RCC 7860 (cell line): ENCODE measurements at regions not wholly inside any gene's neighbourhood (a gene's known extent, or its start where the extent isn't known, plus 50 kb on each side); places are given as distances from the start of the nearest gene placed in this dataset.
"Not testable (repeated sequence)": the region's sequence is repeated elsewhere in the genome, so short reads cannot be mapped to it uniquely, and the experiment has no call there.

ENCODE experiments used
- DNase-seq: peaks from one replicate; pipeline ENCODE4 v3.0.0-alpha.2; 2015; ENCODE audit warnings: low spot score
- FAIRE-seq: peaks from 2 replicates; lab custom pipeline; 2012; peaks lifted over from hg19 to GRCh38; lab: Jason Lieb, UNC

DNA sequence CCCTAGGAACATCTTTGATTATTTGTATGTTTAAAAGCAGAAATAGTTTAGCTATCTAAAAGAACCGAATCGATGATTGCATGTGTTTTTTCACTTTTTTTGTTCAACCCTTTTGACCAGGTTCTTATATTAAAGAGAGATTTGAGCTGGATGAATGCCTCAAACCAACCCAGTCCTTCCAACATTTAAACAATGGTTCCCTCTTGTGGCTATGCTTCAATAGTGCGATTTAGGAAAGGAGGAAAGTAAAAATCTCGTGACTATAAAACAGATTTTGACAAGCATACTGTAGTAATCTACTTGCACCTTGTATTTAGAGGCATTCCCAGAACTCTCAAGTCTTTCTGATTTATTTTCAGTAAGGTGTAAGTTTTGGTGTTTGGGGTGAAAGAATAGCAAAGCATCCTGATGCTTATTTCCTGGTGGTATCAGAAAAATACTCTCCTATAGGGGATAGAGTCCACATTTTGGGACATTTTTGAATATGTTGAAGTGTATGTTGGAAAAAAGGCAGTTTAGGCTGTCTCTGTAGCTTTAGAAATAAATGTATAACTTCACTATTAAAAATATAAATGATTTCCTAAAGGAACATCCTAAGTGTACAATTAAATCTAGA, 159.6 kb upstream of the KCNH8 start:
- no peak for DNase-seq
- FAIRE-seq, result no peak

DNA sequence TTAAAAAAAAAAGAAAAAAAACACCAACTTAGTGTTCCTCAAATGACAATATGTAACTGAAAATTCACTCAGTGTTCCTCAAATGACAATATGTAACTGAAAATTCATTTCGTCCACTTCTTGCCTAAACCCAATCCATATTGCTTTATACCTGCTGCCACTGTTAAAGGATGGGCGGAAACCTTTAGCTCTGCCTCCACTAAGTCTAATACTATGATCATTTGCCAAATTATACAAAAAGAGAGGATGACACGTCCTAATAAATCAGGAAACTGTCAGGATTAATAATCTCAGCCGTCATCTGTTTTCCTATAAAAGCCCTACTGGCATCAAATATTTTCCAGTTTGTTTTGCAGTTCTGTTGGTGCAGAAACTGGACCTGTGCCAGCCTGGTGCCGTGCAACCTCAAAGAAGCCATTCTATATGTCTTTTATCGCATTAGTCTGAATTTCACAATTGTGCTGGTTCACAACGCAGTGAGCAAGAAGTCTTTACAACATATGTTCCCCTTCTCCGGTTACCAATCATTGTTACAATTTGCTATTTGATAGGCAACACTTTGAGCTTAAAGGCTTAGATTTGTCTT, 160.4 kb upstream of the KCNH8 start:
- no peak for FAIRE-seq
- no peak for DNase-seq

DNA sequence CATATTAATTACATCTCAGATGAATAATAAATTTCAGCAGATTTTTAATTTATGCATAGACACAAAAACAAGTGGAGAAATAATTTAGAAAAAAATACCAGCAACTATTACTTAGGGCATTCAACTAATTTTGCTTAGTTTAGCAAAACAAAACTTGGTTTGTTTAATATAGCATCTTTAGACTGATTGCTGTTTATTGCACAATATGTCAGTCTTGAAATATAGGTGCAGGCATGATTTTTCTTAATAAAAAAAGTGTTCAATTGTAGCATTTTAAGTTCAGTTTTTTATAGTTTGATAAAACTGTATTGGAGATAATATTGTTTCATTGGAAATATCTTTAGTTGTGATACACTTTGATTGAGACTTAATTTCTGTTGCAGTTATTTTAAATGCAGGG, 161.2 kb upstream of the KCNH8 start:
- FAIRE-seq, result no peak
- no peak for DNase-seq

DNA sequence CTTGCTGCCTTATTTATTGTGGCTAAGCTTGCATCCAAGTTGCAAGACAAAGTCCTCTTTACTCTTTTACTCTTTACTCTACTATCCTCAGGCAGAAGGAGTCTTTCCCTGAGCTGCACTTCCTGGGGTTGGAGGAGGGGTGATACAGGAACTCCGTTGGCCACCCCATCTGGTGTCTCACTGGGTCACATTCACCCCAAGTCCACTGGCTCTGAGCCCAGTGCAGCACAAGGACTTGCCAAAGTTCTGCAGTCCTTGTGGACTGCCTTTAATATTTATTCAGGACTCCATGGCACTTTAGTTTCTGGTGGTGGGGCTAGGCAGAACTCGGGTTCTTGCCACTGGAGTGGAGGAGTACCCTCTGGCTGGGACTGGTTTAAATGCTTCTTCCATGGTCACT, 165.4 kb upstream of the KCNH8 start:
- DNase-seq (no peak), FAIRE-seq (no peak)

DNA sequence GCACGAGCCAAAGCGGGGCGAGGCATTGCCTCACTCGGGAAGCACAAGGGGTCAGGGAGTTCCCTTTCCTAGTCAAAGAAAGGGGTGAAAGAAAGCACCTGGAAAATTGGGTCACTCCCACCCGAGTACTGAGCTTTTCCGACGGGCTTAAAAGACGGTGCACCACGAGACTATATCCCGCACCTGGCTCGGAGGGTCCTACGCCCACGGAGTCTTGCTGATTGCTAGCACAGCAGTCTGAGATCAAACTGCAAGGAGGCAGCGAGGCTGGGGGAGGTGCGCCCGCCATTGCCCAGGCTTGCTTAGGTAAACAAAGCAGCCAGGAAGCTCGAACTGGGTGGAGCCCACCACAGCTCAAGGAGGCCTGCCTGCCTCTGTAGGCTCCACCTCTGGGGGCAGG, 172.2 kb upstream of the KCNH8 start:
- not testable (repeated sequence) for DNase-seq, FAIRE-seq

DNA sequence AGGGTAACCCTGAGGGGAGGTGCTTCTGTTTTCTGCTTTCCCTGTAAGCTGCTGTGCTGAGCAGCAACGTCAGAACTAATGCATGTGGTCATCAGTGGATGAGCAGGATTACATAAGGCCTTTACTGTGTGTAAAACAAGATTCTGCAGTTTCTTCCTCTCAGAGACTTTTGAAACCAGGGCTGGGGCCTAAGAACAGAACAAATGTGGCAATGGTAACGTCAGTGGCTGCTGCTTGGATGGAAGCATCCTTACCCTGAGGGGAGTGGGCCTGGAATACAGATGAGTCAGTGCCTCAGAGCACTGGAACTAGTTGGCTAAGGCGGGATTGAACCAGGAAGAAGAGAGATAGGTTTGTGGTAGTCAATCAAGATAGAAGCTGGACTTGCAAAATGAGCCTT, 180.2 kb upstream of the KCNH8 start:
- FAIRE-seq (no peak), DNase-seq (no peak)

DNA sequence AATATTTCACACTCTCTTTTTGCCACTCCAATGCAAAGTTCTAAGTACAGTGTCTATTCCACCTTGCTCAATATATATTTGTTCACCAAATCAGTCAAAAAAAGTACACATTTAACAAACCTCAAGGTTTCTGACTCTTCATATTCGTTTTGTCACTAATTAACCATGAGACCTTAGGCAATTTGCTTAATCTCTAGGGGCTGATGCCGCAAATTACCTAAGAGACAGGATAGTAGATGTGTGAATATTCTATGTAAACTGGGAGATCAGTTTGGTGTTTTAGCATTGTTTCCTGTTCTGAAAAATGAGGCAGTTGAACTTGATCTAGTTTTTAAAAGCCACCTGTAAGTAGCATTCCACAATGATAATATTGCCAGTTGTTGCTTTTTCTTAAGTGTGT, 182.5 kb upstream of the KCNH8 start:
- DNase-seq, result no peak
- FAIRE-seq, result no peak

DNA sequence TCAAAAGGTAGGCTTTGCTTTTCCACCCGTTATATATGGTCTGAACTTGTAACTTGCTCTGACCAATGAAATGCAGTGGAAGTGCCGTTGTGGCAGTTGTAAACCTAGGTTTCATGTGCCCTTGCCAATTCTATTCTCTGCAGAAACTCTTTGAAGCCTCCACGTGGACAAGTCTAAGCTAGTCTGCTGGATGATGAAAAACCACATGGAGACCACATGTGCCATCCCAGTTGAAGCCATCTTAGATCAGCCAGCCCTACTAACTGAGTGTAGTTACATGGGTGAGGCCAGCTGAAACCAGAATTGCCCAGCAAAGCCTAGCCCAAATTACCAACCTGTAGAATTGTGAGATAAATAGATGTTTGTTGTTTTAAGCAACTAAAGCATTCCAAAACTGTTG, 183.7 kb upstream of the KCNH8 start:
- FAIRE-seq, result no peak
- DNase-seq, result no peak

DNA sequence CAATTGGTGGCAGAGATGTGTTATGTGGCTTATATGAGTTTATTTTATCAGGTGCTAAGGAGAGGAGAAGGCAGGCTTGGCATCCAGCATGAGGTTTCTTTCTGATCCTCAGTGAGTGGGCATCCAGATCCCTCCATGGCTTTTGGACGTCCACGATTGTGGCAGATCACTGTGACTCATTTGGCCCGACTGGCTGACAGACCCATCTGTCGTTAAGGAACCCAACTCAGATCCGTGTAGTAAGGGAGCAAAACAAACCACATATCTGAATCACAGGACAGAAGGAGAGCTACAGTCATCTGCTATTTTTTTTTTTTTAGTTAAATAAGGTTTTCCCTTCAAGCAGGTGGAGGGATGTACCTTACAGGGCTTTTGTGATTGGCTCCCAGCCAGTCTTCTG, 197.0 kb upstream of the KCNH8 start:
- no peak for FAIRE-seq
- no peak for DNase-seq

DNA sequence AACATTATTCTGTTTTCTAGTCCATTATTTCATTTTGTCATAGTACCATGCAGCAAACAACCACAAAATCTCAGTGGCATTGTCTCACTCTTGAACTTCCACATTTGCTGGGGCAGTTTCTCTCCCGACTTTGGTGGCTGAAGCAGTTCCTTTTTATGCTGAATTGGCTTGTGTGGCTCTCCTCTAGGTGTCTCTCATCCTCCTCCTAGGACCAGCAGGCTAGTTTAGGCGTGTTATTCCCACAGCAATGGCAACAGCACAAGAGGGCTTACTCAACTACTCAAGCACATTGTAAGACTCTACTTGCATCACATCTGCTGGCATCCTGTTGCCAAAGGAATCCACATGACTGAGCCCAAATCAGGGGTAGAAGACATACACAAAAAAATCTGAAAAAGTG, 201.8 kb upstream of the KCNH8 start:
- FAIRE-seq (no peak), DNase-seq (no peak)

DNA sequence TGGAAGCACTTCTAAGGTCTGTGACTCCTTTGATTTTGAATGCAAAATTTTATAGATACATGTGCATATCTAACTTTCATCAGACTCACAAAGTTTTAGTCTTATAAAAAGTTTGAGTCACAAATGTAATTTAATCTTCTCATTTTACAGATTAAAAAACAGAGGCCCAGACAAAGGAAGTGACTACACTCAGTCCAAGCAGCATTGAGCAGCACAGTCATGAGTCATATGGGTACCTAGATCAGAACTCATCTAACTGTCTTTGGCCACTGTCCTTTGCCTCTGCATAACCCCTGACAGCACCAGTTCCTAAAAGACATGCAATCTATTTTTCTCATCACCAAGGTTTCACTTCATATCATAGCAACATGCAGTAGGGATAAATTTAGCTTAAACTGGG, 210.7 kb upstream of the KCNH8 start:
- DNase-seq, result no peak

DNA sequence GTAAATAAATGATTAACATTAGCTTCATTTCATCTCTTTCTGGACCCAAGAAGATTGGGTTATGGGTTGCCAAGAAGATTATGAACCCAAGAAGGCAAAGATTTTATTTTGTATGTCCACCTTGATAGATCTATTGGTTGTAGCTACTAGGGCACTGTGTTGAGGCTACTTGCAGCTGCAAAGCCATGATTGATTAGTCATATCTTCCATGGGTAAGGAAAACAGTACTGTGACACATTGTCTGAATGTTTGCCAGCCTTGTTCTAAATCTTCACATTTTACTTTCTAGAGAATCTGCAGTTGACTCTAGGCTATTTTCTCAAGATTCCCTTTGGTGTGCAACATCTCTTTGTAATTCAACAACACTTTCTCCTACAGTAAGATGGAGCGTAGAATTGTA, 229.2 kb upstream of the KCNH8 start:
- DNase-seq (no peak), FAIRE-seq (no peak)

More for the DNA sequence above, 210.7 kb upstream of the KCNH8 start:
- FAIRE-seq, result no peak

DNA sequence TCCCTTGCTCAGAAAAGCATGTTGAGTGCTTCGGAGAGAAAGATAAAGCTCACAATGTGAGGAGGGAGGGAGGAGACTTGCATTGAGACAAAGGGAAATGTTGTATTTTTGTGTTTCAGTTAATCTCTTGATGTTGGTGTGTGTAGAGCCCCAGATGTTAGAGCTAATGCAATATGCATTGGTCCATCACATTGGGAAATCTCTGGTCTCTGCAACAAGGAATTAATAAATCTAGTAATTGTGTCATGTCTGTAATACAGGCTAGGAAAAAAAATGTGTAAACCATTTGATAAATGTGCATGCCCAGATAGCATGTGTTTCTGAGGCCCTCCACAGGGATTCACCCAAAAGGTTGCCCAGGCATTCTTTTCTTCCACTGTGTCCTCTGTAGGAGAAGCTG, 230.4 kb upstream of the KCNH8 start:
- no peak for FAIRE-seq

DNA sequence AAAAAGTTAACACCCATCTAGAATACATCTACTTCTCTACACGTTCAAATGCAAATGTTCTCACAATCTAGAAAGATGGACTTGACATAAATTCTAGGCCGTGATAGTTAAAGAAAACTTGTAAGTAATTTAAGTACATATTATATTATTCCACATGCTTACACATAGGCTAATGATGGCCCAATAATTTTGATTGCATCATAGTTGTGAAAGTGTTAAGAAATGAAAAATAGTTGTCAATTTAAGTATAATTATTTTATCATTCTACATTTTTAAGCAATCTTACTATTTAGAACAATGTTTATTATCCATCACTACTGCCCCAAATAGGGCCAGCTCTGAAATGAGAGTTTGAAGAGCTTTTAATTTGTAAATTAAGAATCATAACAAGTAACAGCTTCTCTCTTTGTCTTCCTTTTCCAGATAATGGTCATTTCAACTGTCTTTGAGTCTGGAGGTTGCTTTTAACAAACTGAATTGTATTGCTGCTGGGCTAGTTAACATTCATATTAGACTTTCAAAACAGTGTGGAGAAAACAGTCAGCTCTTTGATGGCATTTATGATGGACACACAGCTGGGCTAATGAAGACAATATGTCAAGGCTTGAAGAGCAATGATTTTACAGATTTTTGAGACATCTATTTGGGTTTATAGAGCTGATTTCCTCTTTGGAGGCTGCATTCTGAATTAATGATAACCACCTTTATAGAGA, 246.1 kb upstream of the KCNH8 start:
- FAIRE-seq (no peak), DNase-seq (no peak)

More for the DNA sequence above, 230.4 kb upstream of the KCNH8 start:
- no peak for DNase-seq

DNA sequence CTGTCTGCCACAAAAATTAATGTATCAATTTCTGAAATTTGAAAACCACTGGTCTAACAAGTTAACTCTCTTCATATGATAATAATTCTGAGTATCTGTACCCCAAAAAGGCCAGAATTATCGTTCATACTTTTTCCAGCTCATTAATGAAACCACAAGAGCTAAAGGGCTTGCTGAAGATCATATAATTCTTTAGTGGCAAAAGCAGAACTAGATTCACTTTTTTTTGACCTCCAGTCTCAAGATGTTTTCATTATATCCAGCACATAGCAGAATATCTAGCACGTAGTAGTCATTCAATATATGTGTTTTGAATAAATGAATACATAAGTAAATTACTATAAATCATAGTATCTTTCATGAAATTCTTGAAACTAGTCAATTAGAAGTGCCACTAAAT, 246.7 kb upstream of the KCNH8 start:
- DNase-seq (no peak), FAIRE-seq (no peak)

DNA sequence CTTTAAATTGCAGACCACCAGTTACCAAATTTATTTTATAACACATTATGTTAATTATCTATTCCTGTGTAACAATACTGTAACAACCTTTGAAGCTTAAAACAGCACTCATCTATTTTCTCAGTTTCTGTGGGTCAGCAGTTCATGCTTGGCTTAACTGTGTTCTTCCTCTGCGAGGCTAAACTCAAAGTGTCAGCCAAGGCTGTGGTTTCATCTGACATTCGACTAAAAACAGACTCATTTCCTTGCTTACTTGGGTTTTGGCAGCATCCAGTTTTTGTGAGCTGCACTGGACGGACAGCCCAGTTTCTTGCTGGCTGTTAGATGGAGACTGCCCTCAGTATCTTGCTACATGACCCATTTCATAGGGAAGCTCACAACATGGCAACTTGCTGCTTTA, 247.3 kb upstream of the KCNH8 start:
- FAIRE-seq (no peak), DNase-seq (no peak)

DNA sequence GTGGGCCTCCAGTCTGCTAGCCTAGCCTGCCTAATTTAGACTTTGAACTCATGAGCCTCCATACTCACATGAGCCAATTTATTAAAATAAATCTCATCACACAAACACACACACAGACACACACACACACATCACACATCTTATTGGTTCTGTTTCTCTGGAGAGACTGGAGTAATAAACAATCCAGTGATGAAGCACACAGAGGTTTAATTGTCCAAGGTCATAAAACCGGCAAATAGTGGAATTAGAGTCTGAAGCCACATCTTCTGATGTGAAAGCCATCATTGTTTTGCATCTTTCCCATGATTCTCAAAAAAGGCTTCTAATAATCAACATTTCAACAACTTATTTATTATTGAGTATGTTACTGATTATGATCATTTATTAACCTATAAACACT, 249.4 kb upstream of the KCNH8 start:
- DNase-seq, result no peak
- FAIRE-seq, result no peak

DNA sequence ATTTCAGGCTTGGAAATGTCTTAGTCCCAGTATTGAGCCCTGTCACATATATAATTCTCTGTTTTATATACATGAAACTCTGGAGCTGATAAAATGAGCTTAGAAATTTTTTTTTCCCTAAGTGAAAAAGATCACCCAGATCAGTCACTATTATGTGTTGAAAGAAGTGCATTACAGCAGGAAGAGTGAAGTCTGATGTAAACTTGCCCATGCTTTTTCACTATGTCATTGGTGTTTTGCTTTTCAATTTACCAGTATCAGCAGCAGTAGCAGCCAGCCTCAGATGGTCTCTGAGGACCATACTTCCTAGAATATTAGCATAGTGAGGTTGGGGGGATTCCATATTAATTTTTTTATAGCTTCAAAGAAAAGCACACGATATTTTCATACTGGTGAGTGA, 255.6 kb upstream of the KCNH8 start:
- DNase-seq, result no peak
- FAIRE-seq, result no peak

DNA sequence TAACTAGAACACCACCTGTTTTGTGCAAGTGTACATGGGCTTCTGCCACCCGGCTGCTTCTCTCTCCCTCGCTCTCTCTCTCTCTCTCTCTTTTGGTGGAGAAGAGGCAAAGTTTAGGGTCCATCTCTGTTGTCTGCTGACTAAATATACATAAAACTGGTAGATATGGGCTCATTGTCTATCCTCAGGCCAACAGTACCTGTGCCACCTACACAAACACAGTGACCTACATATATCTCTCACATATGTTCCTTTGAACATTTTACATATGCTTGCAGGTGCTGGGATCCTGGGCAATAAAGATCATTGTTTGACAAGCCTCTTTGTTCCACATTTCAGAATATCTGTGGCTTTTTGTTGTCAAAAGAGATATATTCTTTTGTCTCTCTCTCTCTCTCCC, 256.3 kb upstream of the KCNH8 start:
- FAIRE-seq, result no peak

DNA sequence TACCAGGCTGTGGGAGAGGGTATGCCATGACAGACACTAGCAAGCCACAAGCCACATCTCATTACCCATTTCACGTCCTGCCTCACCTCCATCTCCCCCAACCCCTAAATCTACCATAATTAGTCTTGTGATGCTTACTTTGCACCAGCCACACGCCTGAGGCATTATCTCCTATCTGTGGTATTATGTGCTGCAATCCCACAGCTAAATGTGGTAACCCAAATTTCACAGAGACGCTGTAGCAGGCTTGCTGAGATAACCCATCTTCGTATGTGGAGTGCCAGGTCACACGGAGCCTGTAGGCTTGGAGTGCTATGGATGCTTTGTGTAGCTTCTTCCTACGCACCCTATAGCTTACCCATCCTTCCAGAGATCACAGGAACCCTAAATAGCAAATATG, 256.7 kb upstream of the KCNH8 start:
- no peak for FAIRE-seq

More for the DNA sequence above, 256.3 kb upstream of the KCNH8 start:
- no peak for DNase-seq

DNA sequence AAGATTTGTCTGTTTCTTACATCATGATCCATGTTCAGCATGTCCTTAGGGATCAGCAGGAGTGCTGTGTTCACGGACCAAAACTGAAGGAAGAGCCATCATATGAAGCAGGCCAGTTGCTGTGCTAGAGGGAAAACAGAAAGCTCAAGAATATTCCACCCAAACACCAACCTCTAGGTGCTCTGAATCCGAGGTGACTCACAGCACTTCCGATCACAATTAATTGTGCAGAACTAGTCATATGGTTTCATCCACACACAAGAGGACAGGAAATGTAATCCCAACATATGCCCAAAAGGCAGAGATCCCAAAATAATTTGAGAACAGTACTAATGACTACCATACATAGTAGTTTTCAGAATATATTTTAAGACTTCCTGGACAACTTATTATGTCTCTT, 257.9 kb upstream of the KCNH8 start:
- DNase-seq, result no peak
- FAIRE-seq, result no peak

More for the DNA sequence above, 256.7 kb upstream of the KCNH8 start:
- DNase-seq, result no peak

DNA sequence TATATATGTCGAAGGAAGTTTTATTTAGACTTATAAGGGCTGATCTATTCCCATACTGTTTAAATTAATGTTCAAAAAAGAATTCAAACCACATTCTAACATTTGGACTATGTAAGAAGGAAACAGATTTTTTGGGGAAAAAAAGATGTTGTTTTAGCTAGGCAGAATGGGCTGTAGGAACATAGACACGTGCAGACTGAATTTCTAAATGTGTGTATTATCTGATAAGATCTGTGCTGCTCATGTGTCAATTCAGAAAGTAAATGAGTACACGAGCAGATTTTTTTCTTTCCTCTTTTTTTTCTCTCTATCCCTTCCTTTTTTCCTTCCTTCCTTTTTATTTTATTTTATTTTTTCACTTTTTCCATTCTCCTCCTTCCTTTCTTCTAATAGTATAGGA, 259.5 kb upstream of the KCNH8 start:
- FAIRE-seq, result no peak
- no peak for DNase-seq
